ENCODE measurements at regions not wholly inside any gene's neighbourhood (a gene's known extent, or its start where the extent isn't known, plus 50 kb on each side); places are given as distances from the start of the nearest gene placed in this dataset.
A peak's percentile ranks its signal among the peaks of the same experiment; 100 is the strongest.

DNA sequence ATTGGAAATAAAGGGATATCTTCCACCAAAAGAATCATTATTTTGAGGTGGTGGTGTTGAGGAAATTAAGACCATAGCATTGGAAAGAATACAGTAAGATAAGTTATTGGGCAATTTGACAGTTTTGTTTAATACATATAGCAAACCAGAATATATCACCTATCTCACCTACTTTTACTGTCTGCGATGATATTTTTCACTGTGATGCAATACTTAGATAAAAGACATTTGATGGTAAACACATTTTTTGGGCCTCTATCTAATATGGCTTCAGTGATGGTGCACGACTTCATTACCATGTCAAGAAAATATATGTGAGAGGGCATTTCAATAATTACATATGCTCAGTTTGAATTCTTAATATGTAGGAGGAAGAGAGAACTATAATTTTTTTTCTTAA, 93.7 kb upstream of the MAGI2 start:
- Histone ChIP-seq H3K4me2 (ENCODE audit: low read length) (no peak overlapping the region), H3K9me2 (replicated peaks; ENCODE audit: low read length) (no peaks in the 10 kb centered on the region), H3K4me1 (ENCODE audit: insufficient read depth, low read length) (no peaks in the 10 kb centered on the region), H4K20me1 (ENCODE audit: low read length) (no peaks in the 10 kb centered on the region), H3K9ac (ENCODE audit: low read length) (no peak overlapping the region), H3K27ac (ENCODE audit: low read length) (no peak overlapping the region), H3K27me3 (ENCODE audit: low read length) (no peaks in the 10 kb centered on the region), H3K4me3 (ENCODE audit: low read length) (no peak overlapping the region), H3K79me2 (ENCODE audit: low read length) (no peaks in the 10 kb centered on the region), H3K36me3 (ENCODE audit: low read depth, low read length) (no peaks in the 10 kb centered on the region), H3K9me3 (ENCODE audit: low read length) (no peaks in the 10 kb centered on the region), H3F3A (ENCODE audit: low read length, unreplicated experiment) (no peaks in the 10 kb centered on the region), H2AFZ (ENCODE audit: low read length) (no peak overlapping the region)
- DNase-seq (no peak), ATAC-seq (no peak)
- intact Hi-C loops (cut with micrococcal nuclease): no loop called here
- CTCF ChIA-PET: no interaction called here
- BruUV-seq (replicated peaks): no TSS peak
- POLR2A ChIA-PET (ENCODE audit: unreplicated experiment): no interaction called here
- TF ChIP-seq, protein P1, sequence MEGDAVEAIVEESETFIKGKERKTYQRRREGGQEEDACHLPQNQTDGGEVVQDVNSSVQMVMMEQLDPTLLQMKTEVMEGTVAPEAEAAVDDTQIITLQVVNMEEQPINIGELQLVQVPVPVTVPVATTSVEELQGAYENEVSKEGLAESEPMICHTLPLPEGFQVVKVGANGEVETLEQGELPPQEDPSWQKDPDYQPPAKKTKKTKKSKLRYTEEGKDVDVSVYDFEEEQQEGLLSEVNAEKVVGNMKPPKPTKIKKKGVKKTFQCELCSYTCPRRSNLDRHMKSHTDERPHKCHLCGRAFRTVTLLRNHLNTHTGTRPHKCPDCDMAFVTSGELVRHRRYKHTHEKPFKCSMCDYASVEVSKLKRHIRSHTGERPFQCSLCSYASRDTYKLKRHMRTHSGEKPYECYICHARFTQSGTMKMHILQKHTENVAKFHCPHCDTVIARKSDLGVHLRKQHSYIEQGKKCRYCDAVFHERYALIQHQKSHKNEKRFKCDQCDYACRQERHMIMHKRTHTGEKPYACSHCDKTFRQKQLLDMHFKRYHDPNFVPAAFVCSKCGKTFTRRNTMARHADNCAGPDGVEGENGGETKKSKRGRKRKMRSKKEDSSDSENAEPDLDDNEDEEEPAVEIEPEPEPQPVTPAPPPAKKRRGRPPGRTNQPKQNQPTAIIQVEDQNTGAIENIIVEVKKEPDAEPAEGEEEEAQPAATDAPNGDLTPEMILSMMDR (conservative IDR thresholded peaks at IDR 0.05; ENCODE audit: low read depth, low read length): no peak
- TF ChIP-seq EZH2phosphoT487 (IDR thresholded peaks at IDR 0.05; ENCODE audit: borderline replicate concordance, low read length): no peak
- TF ChIP-seq EZH2 (IDR thresholded peaks at IDR 0.05; ENCODE audit: low read length, unreplicated experiment): no peak

DNA sequence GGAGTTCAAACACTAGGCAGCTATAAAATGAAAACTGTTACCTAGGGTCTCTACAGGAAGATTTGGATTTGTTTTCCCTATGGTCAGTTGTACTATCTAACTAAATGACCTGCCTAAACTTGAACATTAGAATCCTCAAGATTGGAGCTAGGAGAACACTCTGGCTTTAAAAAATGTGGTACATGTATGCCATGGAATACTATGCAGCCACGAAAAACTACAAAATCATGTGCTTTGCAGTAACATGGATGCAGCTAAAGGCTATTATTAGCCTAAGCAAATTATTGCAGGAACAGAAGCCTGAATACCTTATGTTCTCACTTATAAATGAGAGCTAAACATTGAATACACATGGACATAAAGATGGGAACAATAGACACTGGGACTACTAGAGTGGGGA, 87.1 kb upstream of the MAGI2 start:
- ChIA-PET CTCF (no interaction called here), POLR2A (ENCODE audit: unreplicated experiment) (no interaction called here)
- no peak overlapping the region for H3K4me3 ChIP-seq (ENCODE audit: low read length)
- no peaks in the 10 kb centered on the region for H3K4me1 ChIP-seq (ENCODE audit: insufficient read depth, low read length)
- H3K4me2 ChIP-seq (ENCODE audit: low read length): no peak overlapping the region
- H3K36me3 ChIP-seq (ENCODE audit: low read depth, low read length): no peaks in the 10 kb centered on the region
- no peaks in the 10 kb centered on the region for H3K27me3 ChIP-seq (ENCODE audit: low read length)
- no peaks in the 10 kb centered on the region for H3K9me3 ChIP-seq (ENCODE audit: low read length)
- H3K9ac ChIP-seq (ENCODE audit: low read length): no peak overlapping the region
- H4K20me1 ChIP-seq (ENCODE audit: low read length): no peaks in the 10 kb centered on the region
- ATAC-seq: no peak
- TF ChIP-seq EZH2 (IDR thresholded peaks at IDR 0.05; ENCODE audit: low read length, unreplicated experiment): no peak
- TF ChIP-seq EZH2phosphoT487 (IDR thresholded peaks at IDR 0.05; ENCODE audit: borderline replicate concordance, low read length): no peak
- no peak overlapping the region for H2AFZ ChIP-seq (ENCODE audit: low read length)
- no peaks in the 10 kb centered on the region for H3F3A ChIP-seq (ENCODE audit: low read length, unreplicated experiment)
- no peak overlapping the region for H3K27ac ChIP-seq (ENCODE audit: low read length)
- intact Hi-C loops (cut with micrococcal nuclease): no loop called here
- no peaks in the 10 kb centered on the region for H3K79me2 ChIP-seq (ENCODE audit: low read length)
- no peak for DNase-seq
- H3K9me2 ChIP-seq (replicated peaks; ENCODE audit: low read length): no peaks in the 10 kb centered on the region
- no TSS peak for BruUV-seq (replicated peaks)

DNA sequence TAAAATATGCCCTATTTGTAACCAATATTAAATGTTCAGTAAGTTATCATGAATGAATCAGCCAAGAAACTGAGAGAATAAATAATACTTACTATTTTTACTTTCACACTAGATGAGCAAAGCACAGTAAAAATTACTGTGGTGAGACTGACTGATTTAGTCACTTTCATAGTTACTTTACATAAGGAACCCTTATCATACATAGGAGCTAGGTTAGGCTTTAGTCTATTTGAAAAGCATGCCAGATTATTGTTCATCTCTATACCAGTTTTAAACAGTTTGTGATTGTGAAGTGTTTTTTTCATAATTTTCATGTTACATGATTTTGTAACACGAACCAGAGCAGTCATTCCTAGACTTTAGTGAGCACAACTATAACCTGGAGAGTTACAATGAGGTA, 80.7 kb upstream of the MAGI2 start:
- TF ChIP-seq EZH2phosphoT487 (IDR thresholded peaks at IDR 0.05; ENCODE audit: borderline replicate concordance, low read length) (no peak), EZH2 (IDR thresholded peaks at IDR 0.05; ENCODE audit: low read length, unreplicated experiment) (no peak)
- TF ChIP-seq, protein P1 (conservative IDR thresholded peaks at IDR 0.05; ENCODE audit: low read depth, low read length): no peak
- no peaks in the 10 kb centered on the region for H3K27me3 ChIP-seq (ENCODE audit: low read length)
- no peak overlapping the region for H2AFZ ChIP-seq (ENCODE audit: low read length)
- H3K4me2 ChIP-seq (ENCODE audit: low read length): no peak overlapping the region
- H3F3A ChIP-seq (ENCODE audit: low read length, unreplicated experiment): no peaks in the 10 kb centered on the region
- ChIA-PET CTCF (no interaction called here), POLR2A (ENCODE audit: unreplicated experiment) (no interaction called here)
- H4K20me1 ChIP-seq (ENCODE audit: low read length): no peaks in the 10 kb centered on the region
- no peak overlapping the region for H3K27ac ChIP-seq (ENCODE audit: low read length)
- H3K4me1 ChIP-seq (ENCODE audit: insufficient read depth, low read length): peaks cover 9% of the 10 kb centered on the region
- BruUV-seq (replicated peaks): no TSS peak
- no peaks in the 10 kb centered on the region for H3K9me2 ChIP-seq (replicated peaks; ENCODE audit: low read length)
- intact Hi-C loops (cut with micrococcal nuclease): no loop called here
- no peaks in the 10 kb centered on the region for H3K79me2 ChIP-seq (ENCODE audit: low read length)
- ATAC-seq (peak; percentile 84), DNase-seq (peak; percentile 5)
- no peak overlapping the region for H3K9ac ChIP-seq (ENCODE audit: low read length)
- H3K9me3 ChIP-seq (ENCODE audit: low read length): no peaks in the 10 kb centered on the region
- H3K36me3 ChIP-seq (ENCODE audit: low read depth, low read length): no peaks in the 10 kb centered on the region
- no peak overlapping the region for H3K4me3 ChIP-seq (ENCODE audit: low read length)

Measured in PC-3 (cell line).